GM12878 (cell line): ENCODE measurements at regions not wholly inside any gene's neighbourhood (a gene's known extent, or its start where the extent isn't known, plus 50 kb on each side); places are given as distances from the start of the nearest gene placed in this dataset.

Experiments
- ATAC-seq: fragments of 200-7000 bp; cut with Tn5 transposase; 3 replicates; pipeline ENCODE4 v1.9.1; 2020; ENCODE audit warnings: mild to moderate bottlenecking, moderate library complexity
- BruUV-seq: library from RNA; stranded (reverse); fragments of 400-500 nt; replicated peaks from 2 replicates; lab custom pipeline; 2021; lab: Mats Ljungman, UMichigan
- CTCF ChIA-PET: fragments of 300-600 bp; sonication (Branson Sonifier 250); formaldehyde crosslinking; extraction: SDS; loops from one replicate; lab custom pipeline; 2021; ENCODE audit warnings: inconsistent platforms; lab: Yijun Ruan, JAX
- POLR2A ChIA-PET: fragments of 350-600 bp; formaldehyde crosslinking; extraction: SDS; loops from one replicate; lab custom pipeline; 2021; ENCODE audit warnings: inconsistent platforms; lab: Charles Lee
- RAD21 ChIA-PET: fragments of 300-600 bp; sonication (Branson Sonifier 250); formaldehyde crosslinking; loops from one replicate; lab custom pipeline; 2023; ENCODE audit warnings: antibody characterized with exemption; ENCODE audit not compliant: unreplicated experiment; lab: Charles Lee
- SMC1A ChIA-PET: fragments of 300-600 bp; sonication (Branson Sonifier 250); formaldehyde crosslinking; loops from one replicate; lab custom pipeline; 2023; ENCODE audit not compliant: unreplicated experiment, uncharacterized antibody; lab: Charles Lee
- DNase-seq: peaks from one replicate; pipeline ENCODE4 v3.0.0-alpha.2; 2011; ENCODE audit warnings: low read depth, low spot score
- FAIRE-seq: peaks from 3 replicates; lab custom pipeline; 2011; peaks lifted over from hg19 to GRCh38; lab: Jason Lieb, UNC
- H2AFZ ChIP-seq: 2 replicates; pipeline ENCODE4 v1.6.0; 2011; ENCODE audit warnings: low read depth, low read length, control low read depth; ENCODE audit not compliant: control insufficient read depth
- H3K27ac ChIP-seq: 2 replicates; pipeline ENCODE4 v1.5.1; 2011; ENCODE audit warnings: control low read depth; ENCODE audit not compliant: control insufficient read depth, insufficient read depth
- H3K27me3 ChIP-seq, 2 experiments: replicated peaks in 1 of 2; 2 replicates each; pipeline versions ENCODE4 v1.6.0 to v1.6.1; 2011; ENCODE audit warnings: low read length in 1 of 2; ENCODE audit not compliant: control insufficient read depth in 2 of 2, insufficient read depth in 2 of 2
- H3K36me3 ChIP-seq, 2 experiments: 2 replicates each; pipeline ENCODE4 v1.5.1; 2011; ENCODE audit warnings: low read length in 1 of 2; ENCODE audit not compliant: control insufficient read depth in 2 of 2, insufficient read depth in 2 of 2
- H3K4me1 ChIP-seq: 2 replicates; pipeline ENCODE4 v1.6.1; 2011; ENCODE audit warnings: mild to moderate bottlenecking, low read length, moderate library complexity, mixed read lengths; ENCODE audit not compliant: control insufficient read depth, insufficient read depth
- H3K4me2 ChIP-seq: 2 replicates; pipeline ENCODE4 v1.6.0; 2011; ENCODE audit warnings: control low read depth; ENCODE audit not compliant: control insufficient read depth, insufficient read depth
- H3K4me3 ChIP-seq: fragments of 200-600 bp; sonication (generic); 2 replicates; pipeline ENCODE4 v1.5.1; 2016
- H3K79me2 ChIP-seq: 2 replicates; pipeline ENCODE4 v1.6.0; 2011; ENCODE audit warnings: low read length; ENCODE audit not compliant: control insufficient read depth, insufficient read depth
- H3K9ac ChIP-seq: 2 replicates; pipeline ENCODE4 v1.8.0; 2011; ENCODE audit warnings: low read length, control low read depth, mixed read lengths; ENCODE audit not compliant: control insufficient read depth, insufficient read depth
- H3K9me3 ChIP-seq: replicated peaks from 3 replicates; pipeline ENCODE4 v1.5.1; 2011; ENCODE audit warnings: mild to moderate bottlenecking, low read length; ENCODE audit not compliant: control insufficient read depth, insufficient read depth
- H4K20me1 ChIP-seq: 2 replicates; pipeline ENCODE4 v1.6.0; 2011; ENCODE audit not compliant: control insufficient read depth, insufficient read depth
- BACH1 ChIP-seq: fragments of 450-650 bp; IDR thresholded peaks from 2 replicates; pipeline ENCODE4 v1.6.1; 2017; ENCODE audit warnings: mild to moderate bottlenecking, borderline replicate concordance
- CUX1 ChIP-seq: IDR thresholded peaks from 2 replicates; pipeline ENCODE4 v1.6.1; 2012; ENCODE audit warnings: improper control_type of control experiment, low read depth, low read length; ENCODE audit not compliant: insufficient replicate concordance
- PAX8 ChIP-seq: fragments of 450-650 bp; IDR thresholded peaks from 2 replicates; pipeline ENCODE4 v1.6.1; 2017; ENCODE audit warnings: mild to moderate bottlenecking, moderate library complexity
- RB1 ChIP-seq: fragments of 450-650 bp; formaldehyde crosslinking; IDR thresholded peaks from 2 replicates; pipeline ENCODE4 v1.6.1; 2017; ENCODE audit warnings: mild to moderate bottlenecking, borderline replicate concordance
- ZNF622 ChIP-seq: fragments of 450-650 bp; IDR thresholded peaks from 2 replicates; pipeline ENCODE4 v1.6.1; 2017; ENCODE audit warnings: mild to moderate bottlenecking, inconsistent platforms
- WGBS: methylation state at CpG from one replicate; pipeline ENCODE4 v1.1.6; 2016; ENCODE audit warnings: low lambda C conversion rate; ENCODE audit not compliant: insufficient replicate concordance, insufficient coverage; ENCODE audit errors: missing lambda C conversion rate; 5-methylcytosine and 5-hydroxymethylcytosine counted together
- in situ Hi-C: fragments of 300-500 bp; cut with MboI; formaldehyde crosslinking; loops from 9 replicates; pipeline ENCODE4 v1.14.3; 2018; ENCODE audit warnings: mixed read lengths
- intact Hi-C: fragments of 100-400 bp; cut with micrococcal nuclease; formaldehyde crosslinking; loops from one replicate; pipeline ENCODE4 v1.14.2; 2022; ENCODE audit not compliant: unreplicated experiment
- TF ChIP-seq, protein P1 (sequence below): fragments of 450-650 bp; IDR thresholded peaks from 2 replicates; pipeline ENCODE4 v1.6.1; 2016; ENCODE audit warnings: mild to moderate bottlenecking

- no peak for TF ChIP-seq RB1
- TF ChIP-seq, protein P1, sequence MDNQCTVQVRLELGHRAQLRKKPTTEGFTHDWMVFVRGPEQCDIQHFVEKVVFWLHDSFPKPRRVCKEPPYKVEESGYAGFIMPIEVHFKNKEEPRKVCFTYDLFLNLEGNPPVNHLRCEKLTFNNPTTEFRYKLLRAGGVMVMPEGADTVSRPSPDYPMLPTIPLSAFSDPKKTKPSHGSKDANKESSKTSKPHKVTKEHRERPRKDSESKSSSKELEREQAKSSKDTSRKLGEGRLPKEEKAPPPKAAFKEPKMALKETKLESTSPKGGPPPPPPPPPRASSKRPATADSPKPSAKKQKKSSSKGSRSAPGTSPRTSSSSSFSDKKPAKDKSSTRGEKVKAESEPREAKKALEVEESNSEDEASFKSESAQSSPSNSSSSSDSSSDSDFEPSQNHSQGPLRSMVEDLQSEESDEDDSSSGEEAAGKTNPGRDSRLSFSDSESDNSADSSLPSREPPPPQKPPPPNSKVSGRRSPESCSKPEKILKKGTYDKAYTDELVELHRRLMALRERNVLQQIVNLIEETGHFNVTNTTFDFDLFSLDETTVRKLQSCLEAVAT = no peak
Observed at GRCh38 chr14:97162621-97163020, 365.4 kb downstream of the VRK1 start (continued).

DNA sequence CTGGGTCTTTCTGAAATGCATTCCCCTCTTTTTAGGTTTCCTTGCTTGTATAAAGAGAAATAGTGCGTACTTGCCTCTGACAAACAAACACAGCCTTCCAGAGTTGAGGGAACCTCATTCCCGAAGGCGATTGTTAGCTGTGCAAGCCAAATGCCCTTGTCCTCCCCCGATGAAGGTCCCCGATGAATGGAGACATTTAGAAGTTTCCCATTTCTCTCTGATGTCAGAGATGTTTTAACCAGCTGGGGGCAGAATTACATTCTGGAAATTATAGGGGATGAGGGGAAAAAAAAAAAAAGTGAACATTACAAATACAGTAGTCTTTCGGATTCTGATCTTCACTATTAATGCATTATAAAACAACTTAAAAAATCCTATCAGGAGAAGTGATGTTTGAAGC is 366.8 kb downstream of the VRK1 start:
- POLR2A ChIA-PET = no interaction called here
- BruUV-seq = no TSS peak
- no peaks in the 10 kb centered on the region for H3K79me2 ChIP-seq
- no peak overlapping the region for H3K27ac ChIP-seq
- no peak overlapping the region for H3K4me2 ChIP-seq
- no peaks in the 10 kb centered on the region for H3K27me3 ChIP-seq
- H4K20me1 ChIP-seq = no peaks in the 10 kb centered on the region
- WGBS = 93% methylated on average over 6 of the region's 6 CpGs
- intact Hi-C loops = no loop called here
- no peaks in the 10 kb centered on the region; the same call in 2 of the 3 replicates for H3K9me3 ChIP-seq
- DNase-seq (no peak), ATAC-seq (no peak), FAIRE-seq (no peak)
- H2AFZ ChIP-seq = no peak overlapping the region
- SMC1A ChIA-PET = no interaction called here
- no peaks in the 10 kb centered on the region for H3K36me3 ChIP-seq
- H3K4me1 ChIP-seq = no peaks in the 10 kb centered on the region
- in situ Hi-C loops = no loop called here
- TF ChIP-seq CUX1 = no peak
- no peak for TF ChIP-seq BACH1
- TF ChIP-seq ZNF622 = no peak
- no peak for TF ChIP-seq PAX8
- no peak overlapping the region for H3K4me3 ChIP-seq
- CTCF ChIA-PET = no interaction called here
- RAD21 ChIA-PET = no interaction called here
- no peak overlapping the region for H3K9ac ChIP-seq
